ENCODE measurements at regions not wholly inside any gene's neighbourhood (a gene's known extent, or its start where the extent isn't known, plus 50 kb on each side); places are given as distances from the start of the nearest gene placed in this dataset.

DNA sequence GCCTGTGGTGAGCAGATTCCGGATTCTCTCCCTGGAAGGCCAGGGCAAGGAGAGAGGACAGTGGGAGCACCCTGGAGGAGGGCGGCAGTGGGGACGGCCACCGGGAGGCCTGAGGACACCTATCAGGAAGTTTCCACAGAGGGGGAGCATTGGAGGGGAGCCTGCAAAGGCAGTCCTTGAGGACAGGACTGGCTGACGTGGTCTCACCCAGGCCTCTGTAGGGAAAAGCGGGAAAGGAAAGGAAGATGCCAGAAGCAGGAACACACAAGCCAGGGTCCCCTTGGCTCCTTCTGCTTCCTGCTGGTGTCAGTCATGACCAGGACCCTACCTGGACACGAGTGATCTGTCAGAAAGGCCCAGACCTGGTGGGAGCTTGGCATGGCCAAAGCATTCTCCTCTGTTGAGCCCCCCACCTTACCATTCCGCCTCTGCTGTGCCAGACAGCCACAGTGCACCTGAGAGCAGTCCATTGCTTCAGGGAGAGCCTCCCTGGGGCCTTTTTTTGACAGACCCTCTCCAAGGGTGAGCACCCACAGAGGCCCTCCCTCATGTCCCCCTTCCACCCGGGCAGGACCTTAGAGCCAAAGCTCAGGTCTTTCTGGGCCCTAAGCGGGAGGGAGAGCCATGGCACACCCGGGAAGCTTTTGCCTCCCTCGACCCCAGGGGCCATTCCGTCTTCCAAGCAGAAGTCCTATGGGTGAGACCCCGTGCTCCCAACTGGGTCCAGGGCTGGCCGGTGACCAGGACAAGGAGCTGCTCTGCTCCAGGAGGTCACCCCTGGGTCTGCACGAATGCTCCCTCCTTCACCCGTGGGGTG, 333.1 kb downstream of the DYSF start:
- TF ChIP-seq, protein P1, sequence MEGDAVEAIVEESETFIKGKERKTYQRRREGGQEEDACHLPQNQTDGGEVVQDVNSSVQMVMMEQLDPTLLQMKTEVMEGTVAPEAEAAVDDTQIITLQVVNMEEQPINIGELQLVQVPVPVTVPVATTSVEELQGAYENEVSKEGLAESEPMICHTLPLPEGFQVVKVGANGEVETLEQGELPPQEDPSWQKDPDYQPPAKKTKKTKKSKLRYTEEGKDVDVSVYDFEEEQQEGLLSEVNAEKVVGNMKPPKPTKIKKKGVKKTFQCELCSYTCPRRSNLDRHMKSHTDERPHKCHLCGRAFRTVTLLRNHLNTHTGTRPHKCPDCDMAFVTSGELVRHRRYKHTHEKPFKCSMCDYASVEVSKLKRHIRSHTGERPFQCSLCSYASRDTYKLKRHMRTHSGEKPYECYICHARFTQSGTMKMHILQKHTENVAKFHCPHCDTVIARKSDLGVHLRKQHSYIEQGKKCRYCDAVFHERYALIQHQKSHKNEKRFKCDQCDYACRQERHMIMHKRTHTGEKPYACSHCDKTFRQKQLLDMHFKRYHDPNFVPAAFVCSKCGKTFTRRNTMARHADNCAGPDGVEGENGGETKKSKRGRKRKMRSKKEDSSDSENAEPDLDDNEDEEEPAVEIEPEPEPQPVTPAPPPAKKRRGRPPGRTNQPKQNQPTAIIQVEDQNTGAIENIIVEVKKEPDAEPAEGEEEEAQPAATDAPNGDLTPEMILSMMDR (IDR thresholded peaks at IDR 0.05): no peak
- no peak for TF ChIP-seq POLR2AphosphoS5 (IDR thresholded peaks at IDR 0.05)
- no peak for TF ChIP-seq POLR2A (IDR thresholded peaks at IDR 0.05)
- TF ChIP-seq EP300 (IDR thresholded peaks at IDR 0.05): no peak
